OCI-LY3 (cell line): ENCODE measurements at regions not wholly inside any gene's neighbourhood (a gene's known extent, or its start where the extent isn't known, plus 50 kb on each side); places are given as distances from the start of the nearest gene placed in this dataset.
"Not testable (repeated sequence)": the region's sequence is repeated elsewhere in the genome, so short reads cannot be mapped to it uniquely, and the experiment has no call there.

Experiments
- EZH2phosphoT487 ChIP-seq: fragments of 200-600 bp; shearing (Covaris generic); IDR thresholded peaks from 2 replicates; pipeline ENCODE4 v1.6.1; 2018; ENCODE audit warnings: antibody characterized with exemption, mixed run types, low read depth
- TF ChIP-seq, protein P1 (sequence below): fragments of 200-600, 300-600 bp; sonication (generic); IDR thresholded peaks from 2 replicates; pipeline ENCODE4 v1.5.1; 2014; ENCODE audit warnings: antibody characterized with exemption, low read length, low read depth

DNA sequence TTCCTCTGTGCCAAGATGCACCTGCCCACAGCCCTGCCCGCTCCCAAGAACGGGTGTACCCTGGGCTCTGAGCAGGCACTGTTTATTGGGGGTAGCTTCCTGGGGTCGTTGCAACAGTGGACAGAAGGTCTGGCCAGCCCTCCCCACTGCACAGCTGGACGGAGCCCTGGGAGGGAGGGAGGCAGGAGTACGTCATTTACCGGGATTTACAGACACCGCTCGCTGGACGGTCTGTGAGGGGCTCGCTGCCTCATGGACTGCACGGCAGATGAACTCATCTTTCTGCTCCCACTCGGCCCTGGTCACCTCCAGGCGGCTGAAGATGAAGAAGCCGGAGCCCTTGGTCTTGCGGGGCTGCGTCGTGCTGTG lies 195.2 kb downstream of the TMEM121 start:
- TF ChIP-seq, protein P1, sequence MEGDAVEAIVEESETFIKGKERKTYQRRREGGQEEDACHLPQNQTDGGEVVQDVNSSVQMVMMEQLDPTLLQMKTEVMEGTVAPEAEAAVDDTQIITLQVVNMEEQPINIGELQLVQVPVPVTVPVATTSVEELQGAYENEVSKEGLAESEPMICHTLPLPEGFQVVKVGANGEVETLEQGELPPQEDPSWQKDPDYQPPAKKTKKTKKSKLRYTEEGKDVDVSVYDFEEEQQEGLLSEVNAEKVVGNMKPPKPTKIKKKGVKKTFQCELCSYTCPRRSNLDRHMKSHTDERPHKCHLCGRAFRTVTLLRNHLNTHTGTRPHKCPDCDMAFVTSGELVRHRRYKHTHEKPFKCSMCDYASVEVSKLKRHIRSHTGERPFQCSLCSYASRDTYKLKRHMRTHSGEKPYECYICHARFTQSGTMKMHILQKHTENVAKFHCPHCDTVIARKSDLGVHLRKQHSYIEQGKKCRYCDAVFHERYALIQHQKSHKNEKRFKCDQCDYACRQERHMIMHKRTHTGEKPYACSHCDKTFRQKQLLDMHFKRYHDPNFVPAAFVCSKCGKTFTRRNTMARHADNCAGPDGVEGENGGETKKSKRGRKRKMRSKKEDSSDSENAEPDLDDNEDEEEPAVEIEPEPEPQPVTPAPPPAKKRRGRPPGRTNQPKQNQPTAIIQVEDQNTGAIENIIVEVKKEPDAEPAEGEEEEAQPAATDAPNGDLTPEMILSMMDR = not testable (repeated sequence)
- TF ChIP-seq EZH2phosphoT487 = not testable (repeated sequence)
